Activated CD8-positive, alpha-beta T cell treated with anti-CD3 and anti-CD28 coated beads for 36 hours (primary cell): ENCODE measurements at regions not wholly inside any gene's neighbourhood (a gene's known extent, or its start where the extent isn't known, plus 50 kb on each side); places are given as distances from the start of the nearest gene placed in this dataset.

Source experiments
- ATAC-seq: fragments of 200-7000 bp; cut with Tn5 transposase; one replicate; pipeline ENCODE4 v1.10.0; 2021; ENCODE audit warnings: mild to moderate bottlenecking, moderate library complexity
- CTCF ChIA-PET: fragments of 350-600 bp; sonication (Branson Sonifier 250); formaldehyde crosslinking; loops from one replicate; lab custom pipeline; 2021; ENCODE audit warnings: antibody characterized with exemption; lab: Charles Lee
- POLR2A ChIA-PET: fragments of 350-600 bp; sonication (Branson Sonifier 250); formaldehyde crosslinking; loops from one replicate; lab custom pipeline; 2021; ENCODE audit warnings: antibody characterized with exemption; lab: Charles Lee
- DNase-seq: peaks from one replicate; pipeline ENCODE4 v3.0.0-alpha.2; 2020
- H3K27ac Mint-ChIP-seq: one replicate; pipeline ENCODE4 v1.8.0; 2021; ENCODE audit warnings: mild to moderate bottlenecking, mixed read lengths
- H3K27me3 Mint-ChIP-seq: one replicate; pipeline ENCODE4 v1.8.0; 2021; ENCODE audit warnings: mixed read lengths
- H3K36me3 Mint-ChIP-seq: one replicate; pipeline ENCODE4 v1.8.0; 2021; ENCODE audit warnings: low read depth, mixed read lengths
- H3K4me1 Mint-ChIP-seq: one replicate; pipeline ENCODE4 v1.8.0; 2021; ENCODE audit warnings: low read depth, mixed read lengths
- H3K4me3 Mint-ChIP-seq: one replicate; pipeline ENCODE4 v1.8.0; 2021; ENCODE audit warnings: mild to moderate bottlenecking, moderate library complexity, mixed read lengths
- H3K9me3 Mint-ChIP-seq: one replicate; pipeline ENCODE4 v1.8.0; 2021; ENCODE audit warnings: mixed read lengths
- intact Hi-C: fragments of 100-400 bp; cut with micrococcal nuclease; formaldehyde crosslinking; loops from one replicate; pipeline ENCODE4 v1.10.0; 2022
- TF ChIP-seq, protein P1 (sequence below): fragments of 200-600 bp; IDR thresholded peaks from one replicate; pipeline ENCODE4 v1.8.0; 2022; ENCODE audit warnings: antibody characterized with exemption, mild to moderate bottlenecking

GRCh38 chr3:21117370-21117769 lies 633.6 kb downstream of the ZNF385D start:
- ATAC-seq (no peak), DNase-seq (no peak)
- TF ChIP-seq, protein P1, sequence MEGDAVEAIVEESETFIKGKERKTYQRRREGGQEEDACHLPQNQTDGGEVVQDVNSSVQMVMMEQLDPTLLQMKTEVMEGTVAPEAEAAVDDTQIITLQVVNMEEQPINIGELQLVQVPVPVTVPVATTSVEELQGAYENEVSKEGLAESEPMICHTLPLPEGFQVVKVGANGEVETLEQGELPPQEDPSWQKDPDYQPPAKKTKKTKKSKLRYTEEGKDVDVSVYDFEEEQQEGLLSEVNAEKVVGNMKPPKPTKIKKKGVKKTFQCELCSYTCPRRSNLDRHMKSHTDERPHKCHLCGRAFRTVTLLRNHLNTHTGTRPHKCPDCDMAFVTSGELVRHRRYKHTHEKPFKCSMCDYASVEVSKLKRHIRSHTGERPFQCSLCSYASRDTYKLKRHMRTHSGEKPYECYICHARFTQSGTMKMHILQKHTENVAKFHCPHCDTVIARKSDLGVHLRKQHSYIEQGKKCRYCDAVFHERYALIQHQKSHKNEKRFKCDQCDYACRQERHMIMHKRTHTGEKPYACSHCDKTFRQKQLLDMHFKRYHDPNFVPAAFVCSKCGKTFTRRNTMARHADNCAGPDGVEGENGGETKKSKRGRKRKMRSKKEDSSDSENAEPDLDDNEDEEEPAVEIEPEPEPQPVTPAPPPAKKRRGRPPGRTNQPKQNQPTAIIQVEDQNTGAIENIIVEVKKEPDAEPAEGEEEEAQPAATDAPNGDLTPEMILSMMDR, result no peak
- intact Hi-C loops, result no loop called here
- peaks cover 1% of the 10 kb centered on the region for H3K9me3 Mint-ChIP-seq
- no peak overlapping the region for H3K4me3 Mint-ChIP-seq
- no peaks in the 10 kb centered on the region for H3K36me3 Mint-ChIP-seq
- no peak overlapping the region for H3K27ac Mint-ChIP-seq
- H3K4me1 Mint-ChIP-seq, result no peaks in the 10 kb centered on the region
- ChIA-PET POLR2A (no interaction called here), CTCF (no interaction called here)
- no peaks in the 10 kb centered on the region for H3K27me3 Mint-ChIP-seq

- DNase-seq (no peak), ATAC-seq (no peak)
- H3K27ac Mint-ChIP-seq, result no peak overlapping the region
- no peaks in the 10 kb centered on the region for H3K27me3 Mint-ChIP-seq
- H3K9me3 Mint-ChIP-seq, result peaks cover 20% of the 10 kb centered on the region
- TF ChIP-seq, protein P1, result no peak
- no peaks in the 10 kb centered on the region for H3K4me1 Mint-ChIP-seq
- H3K36me3 Mint-ChIP-seq, result no peaks in the 10 kb centered on the region
- intact Hi-C loops, result no loop called here
- ChIA-PET POLR2A (no interaction called here), CTCF (no interaction called here)
- H3K4me3 Mint-ChIP-seq, result no peak overlapping the region
Observed at GRCh38 chr3:21109056-21109455, 642.0 kb downstream of the ZNF385D start.

- ChIA-PET CTCF (no interaction called here), POLR2A (no interaction called here)
- DNase-seq (no peak), ATAC-seq (no peak)
- TF ChIP-seq, protein P1, result no peak
- Mint-ChIP-seq H3K27ac (no peak overlapping the region), H3K27me3 (no peaks in the 10 kb centered on the region), H3K4me3 (no peak overlapping the region), H3K9me3 (peaks cover 22% of the 10 kb centered on the region), H3K4me1 (no peaks in the 10 kb centered on the region), H3K36me3 (no peaks in the 10 kb centered on the region)
- intact Hi-C loops, result no loop called here
Observed at GRCh38 chr3:21105784-21106183, 645.2 kb downstream of the ZNF385D start.

- ChIA-PET CTCF (no interaction called here), POLR2A (no interaction called here)
- intact Hi-C loops, result no loop called here
- DNase-seq (no peak), ATAC-seq (no peak)
- Mint-ChIP-seq H3K27me3 (no peaks in the 10 kb centered on the region), H3K9me3 (peaks cover 19% of the 10 kb centered on the region), H3K4me1 (no peaks in the 10 kb centered on the region), H3K27ac (no peak overlapping the region), H3K36me3 (no peaks in the 10 kb centered on the region), H3K4me3 (no peak overlapping the region)
- TF ChIP-seq, protein P1, result no peak
Observed at GRCh38 chr3:21100656-21101359, 650.2 kb downstream of the ZNF385D start.

DNA sequence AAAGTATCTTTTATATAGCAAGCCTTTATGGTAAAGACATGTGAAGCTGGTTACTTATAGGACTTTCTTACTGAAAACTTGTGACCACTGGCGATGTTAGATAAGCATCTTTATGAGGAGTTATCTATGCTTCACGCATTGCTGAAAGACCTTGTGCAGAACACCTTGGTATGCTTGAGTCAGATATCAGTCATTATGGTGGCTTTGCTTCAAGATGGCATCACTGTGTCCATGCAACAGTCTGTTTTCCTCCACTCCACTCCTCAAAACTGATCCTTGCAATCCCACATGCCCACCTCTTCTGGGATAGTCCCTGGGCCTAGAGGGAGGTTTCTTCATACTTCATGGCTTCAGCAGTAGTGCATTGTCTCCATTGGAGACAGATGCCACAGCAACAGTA lies 656.3 kb downstream of the ZNF385D start:
- ATAC-seq, result no peak
- Mint-ChIP-seq H3K4me3 (no peak overlapping the region), H3K27me3 (no peaks in the 10 kb centered on the region)

More for the DNA sequence above, 656.3 kb downstream of the ZNF385D start:
- TF ChIP-seq, protein P1, result no peak
- POLR2A ChIA-PET, result no interaction called here
- H3K36me3 Mint-ChIP-seq, result no peaks in the 10 kb centered on the region
- DNase-seq, result no peak
- H3K9me3 Mint-ChIP-seq, result peaks cover 9% of the 10 kb centered on the region
- no peaks in the 10 kb centered on the region for H3K4me1 Mint-ChIP-seq
- intact Hi-C loops, result no loop called here
- CTCF ChIA-PET, result no interaction called here
- no peak overlapping the region for H3K27ac Mint-ChIP-seq
